ENCODE measurements at regions not wholly inside any gene's neighbourhood (a gene's known extent, or its start where the extent isn't known, plus 50 kb on each side); places are given as distances from the start of the nearest gene placed in this dataset.

- Mint-ChIP-seq H3K4me3 (no peak overlapping the region), H3K4me1 (ENCODE audit: low read depth) (no peaks in the 10 kb centered on the region), H3K27me3 (peaks cover 2% of the 10 kb centered on the region), H3K36me3 (ENCODE audit: low read depth) (no peaks in the 10 kb centered on the region), H3K27ac (no peak overlapping the region), H3K9me3 (peaks cover 2% of the 10 kb centered on the region)
- no peak for DNase-seq
Measured at GRCh38 chr2:236977852-236978398, 107.8 kb upstream of the COPS8 start.

DNA sequence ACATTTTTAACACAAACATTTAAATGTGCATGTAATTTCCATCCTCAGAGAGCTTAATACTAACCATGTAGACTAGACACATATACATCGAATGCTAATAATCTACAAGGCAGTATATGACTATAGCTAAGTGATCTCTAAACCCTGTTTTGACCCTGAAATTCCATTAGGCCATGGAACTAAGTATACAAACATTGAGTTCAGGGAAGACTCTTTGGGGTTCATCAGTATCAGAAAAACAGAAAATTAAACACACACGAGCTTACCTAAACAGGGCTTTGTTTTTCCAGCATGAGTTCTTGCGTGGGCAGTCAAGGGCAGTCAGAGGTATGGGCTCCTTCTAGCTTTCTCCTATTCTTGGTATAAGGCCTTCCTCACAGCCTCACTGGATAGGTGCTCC, 106.0 kb upstream of the COPS8 start:
- Mint-ChIP-seq H3K27me3 (peaks cover 2% of the 10 kb centered on the region), H3K36me3 (ENCODE audit: low read depth) (no peaks in the 10 kb centered on the region), H3K4me3 (no peak overlapping the region), H3K9me3 (peaks cover 12% of the 10 kb centered on the region), H3K4me1 (ENCODE audit: low read depth) (no peaks in the 10 kb centered on the region), H3K27ac (no peak overlapping the region)
- no peak for DNase-seq

DNA sequence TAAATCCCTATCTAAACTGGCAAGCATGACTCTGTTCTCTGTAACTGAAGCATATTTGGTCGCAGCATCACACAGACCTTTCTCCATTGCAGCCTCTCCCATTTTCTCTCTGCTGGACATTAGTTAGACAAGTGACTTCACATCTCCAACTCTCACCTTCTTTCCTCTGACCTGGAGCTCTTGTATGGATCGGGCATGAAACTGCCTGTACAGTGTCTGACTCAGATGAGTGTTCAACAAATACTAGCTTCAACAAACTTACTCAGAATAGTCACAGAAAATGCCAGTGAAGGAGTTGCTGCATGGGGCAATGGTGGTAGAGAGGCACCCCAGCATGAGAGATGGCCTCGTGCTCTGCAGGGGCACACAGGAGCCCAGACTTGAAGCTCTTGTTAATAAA, 104.7 kb upstream of the COPS8 start:
- peaks cover 12% of the 10 kb centered on the region for H3K9me3 Mint-ChIP-seq
- H3K36me3 Mint-ChIP-seq (ENCODE audit: low read depth): no peaks in the 10 kb centered on the region
- H3K4me1 Mint-ChIP-seq (ENCODE audit: low read depth): no peaks in the 10 kb centered on the region
- no peak for DNase-seq
- no peak overlapping the region for H3K4me3 Mint-ChIP-seq
- H3K27ac Mint-ChIP-seq: no peak overlapping the region
- H3K27me3 Mint-ChIP-seq: peaks cover 2% of the 10 kb centered on the region

GRCh38 chr2:236981701-236982485, 103.8 kb upstream of the COPS8 start:
- Mint-ChIP-seq H3K27me3 (peaks cover 2% of the 10 kb centered on the region), H3K36me3 (ENCODE audit: low read depth) (no peaks in the 10 kb centered on the region), H3K9me3 (peaks cover 12% of the 10 kb centered on the region), H3K4me1 (ENCODE audit: low read depth) (no peaks in the 10 kb centered on the region), H3K27ac (no peak overlapping the region), H3K4me3 (no peak overlapping the region)
- no peak for DNase-seq

DNA sequence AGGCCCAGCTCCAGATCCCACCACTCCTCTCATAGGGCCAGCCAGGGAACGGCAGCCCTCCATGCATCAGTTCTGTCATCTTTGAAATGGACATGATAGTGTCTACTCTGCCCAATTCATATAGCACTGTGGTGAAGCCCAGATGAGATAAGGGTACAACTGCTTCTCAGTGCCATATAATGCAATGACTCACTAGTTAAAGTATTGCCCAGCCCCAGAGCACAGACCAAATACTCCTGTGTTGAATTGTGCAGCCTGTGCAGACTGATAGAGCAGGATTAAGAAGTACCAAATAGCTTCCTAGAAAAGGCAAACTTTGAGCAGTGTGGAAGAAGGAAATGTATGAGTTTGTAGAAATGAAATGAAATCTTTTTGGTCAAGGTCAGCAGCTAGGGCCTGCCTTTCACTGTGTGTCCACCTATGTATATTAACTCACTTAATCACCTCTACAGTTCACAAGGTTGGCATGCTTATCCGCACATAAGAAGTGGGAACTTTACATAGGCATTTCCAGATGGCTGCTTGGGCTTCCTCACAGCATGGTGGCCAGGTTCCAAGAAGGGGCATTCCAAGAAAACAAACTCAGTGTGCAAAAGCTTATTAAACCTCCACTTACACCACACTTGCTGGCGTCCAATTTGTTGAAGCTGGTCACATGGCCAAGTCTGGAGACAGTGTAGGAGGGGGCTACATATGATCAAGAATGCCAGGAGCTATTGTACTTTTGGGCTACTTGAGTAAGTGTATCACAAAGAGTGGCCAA, 102.8 kb upstream of the COPS8 start:
- H3K4me1 Mint-ChIP-seq (ENCODE audit: low read depth): no peaks in the 10 kb centered on the region
- H3K27ac Mint-ChIP-seq: no peak overlapping the region
- peaks cover 8% of the 10 kb centered on the region for H3K27me3 Mint-ChIP-seq
- H3K36me3 Mint-ChIP-seq (ENCODE audit: low read depth): no peaks in the 10 kb centered on the region
- H3K4me3 Mint-ChIP-seq: no peak overlapping the region
- H3K9me3 Mint-ChIP-seq: peaks cover 12% of the 10 kb centered on the region
- DNase-seq: no peak

DNA sequence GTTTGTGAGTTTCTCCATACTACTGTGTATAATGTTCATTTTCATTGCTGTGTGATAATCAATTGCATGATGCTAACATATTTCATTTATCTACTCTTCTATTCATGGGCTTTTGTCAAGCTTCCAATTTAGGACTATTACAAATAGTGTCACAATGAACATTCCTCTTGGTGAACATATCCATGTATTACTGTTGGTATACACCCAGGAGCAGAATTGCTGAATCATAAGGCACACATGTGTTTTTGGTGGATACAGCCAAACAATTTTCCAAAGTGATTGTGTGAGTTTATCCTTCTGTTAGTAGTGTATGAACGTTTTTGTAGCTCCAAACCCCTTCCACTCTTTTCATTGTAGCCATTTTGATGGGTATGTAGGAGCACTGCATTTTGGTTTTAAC, 101.6 kb upstream of the COPS8 start:
- H3K4me1 Mint-ChIP-seq (ENCODE audit: low read depth): no peaks in the 10 kb centered on the region
- no peaks in the 10 kb centered on the region for H3K36me3 Mint-ChIP-seq (ENCODE audit: low read depth)
- DNase-seq: no peak

DNA sequence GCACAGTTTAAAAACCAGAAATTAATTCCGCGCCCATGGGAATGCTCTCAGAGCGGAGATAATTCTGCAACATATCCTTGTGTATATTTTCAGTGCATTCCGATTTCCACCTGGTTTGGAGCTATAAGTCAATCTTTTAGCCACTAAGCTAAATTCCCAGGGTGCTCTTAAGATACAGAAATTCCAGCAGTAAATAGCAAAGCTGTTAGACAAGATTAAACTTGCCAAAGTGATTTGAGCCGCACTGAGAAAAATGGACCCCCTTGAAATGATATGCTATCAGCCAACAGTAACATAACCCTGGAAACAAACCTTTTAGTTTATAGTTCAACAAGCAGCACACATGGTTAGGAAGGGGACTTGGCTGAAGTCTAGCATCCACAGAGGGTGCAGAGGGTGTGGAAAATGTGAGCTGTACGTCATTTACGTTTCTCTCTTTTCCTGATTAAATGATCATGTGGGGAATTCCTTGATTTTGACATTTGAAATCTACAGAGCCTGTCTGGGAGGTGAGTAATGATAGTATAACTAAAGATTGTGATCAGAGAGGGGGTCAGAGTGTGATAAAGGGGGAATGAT, 99.8 kb upstream of the COPS8 start:
- DNase-seq: no peak
- Mint-ChIP-seq H3K27ac (no peak overlapping the region), H3K9me3 (peaks cover 12% of the 10 kb centered on the region), H3K4me3 (no peak overlapping the region), H3K27me3 (peaks cover 16% of the 10 kb centered on the region), H3K36me3 (ENCODE audit: low read depth) (no peaks in the 10 kb centered on the region), H3K4me1 (ENCODE audit: low read depth) (no peaks in the 10 kb centered on the region)

More for the DNA sequence above, 101.6 kb upstream of the COPS8 start:
- H3K27ac Mint-ChIP-seq: no peak overlapping the region
- peaks cover 14% of the 10 kb centered on the region for H3K27me3 Mint-ChIP-seq
- no peak overlapping the region for H3K4me3 Mint-ChIP-seq
- peaks cover 12% of the 10 kb centered on the region for H3K9me3 Mint-ChIP-seq

DNA sequence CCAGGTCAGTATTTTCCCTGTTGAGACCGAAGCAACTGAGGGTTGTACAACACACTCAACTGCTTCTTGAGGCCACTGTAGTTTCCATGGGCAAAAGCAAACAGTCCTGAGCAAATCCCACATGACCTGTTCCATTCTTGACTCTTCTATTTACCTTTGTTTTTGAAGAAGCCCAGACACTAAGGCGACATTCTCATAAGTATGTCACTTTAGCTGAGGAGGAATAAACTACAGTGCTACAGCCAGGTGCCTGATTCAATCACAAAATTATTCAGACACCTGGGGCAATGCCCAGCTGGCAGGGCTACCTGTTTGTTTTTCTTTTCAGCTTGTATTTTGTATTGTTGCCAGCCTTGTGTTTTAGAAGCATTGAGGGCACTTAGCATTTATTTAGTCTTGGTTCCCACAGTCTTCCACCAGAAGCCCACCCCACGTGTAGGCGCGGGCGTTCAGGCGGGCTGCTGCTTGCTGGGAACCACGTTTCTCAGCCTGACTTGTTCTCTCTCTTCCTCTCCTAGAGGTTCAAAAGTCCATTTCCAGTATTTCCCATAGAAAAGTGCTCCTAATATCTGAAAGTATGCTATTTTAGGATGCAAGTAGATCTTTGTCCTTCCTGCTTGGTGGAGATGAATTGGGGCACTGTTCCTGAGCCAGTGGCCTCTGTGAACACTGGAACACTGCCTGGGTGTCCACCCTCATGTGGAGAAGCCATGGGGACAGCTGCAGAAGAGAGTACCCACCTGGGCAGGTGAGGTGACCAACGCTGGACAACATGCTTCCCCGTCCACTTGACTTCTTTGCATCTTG, 99.0 kb upstream of the COPS8 start:
- H3K27me3 Mint-ChIP-seq: peaks cover 16% of the 10 kb centered on the region
- H3K36me3 Mint-ChIP-seq (ENCODE audit: low read depth): no peaks in the 10 kb centered on the region
- H3K27ac Mint-ChIP-seq: no peak overlapping the region
- no peak for DNase-seq
- H3K4me1 Mint-ChIP-seq (ENCODE audit: low read depth): no peaks in the 10 kb centered on the region
- peaks cover 12% of the 10 kb centered on the region for H3K9me3 Mint-ChIP-seq
- H3K4me3 Mint-ChIP-seq: no peak overlapping the region

DNA sequence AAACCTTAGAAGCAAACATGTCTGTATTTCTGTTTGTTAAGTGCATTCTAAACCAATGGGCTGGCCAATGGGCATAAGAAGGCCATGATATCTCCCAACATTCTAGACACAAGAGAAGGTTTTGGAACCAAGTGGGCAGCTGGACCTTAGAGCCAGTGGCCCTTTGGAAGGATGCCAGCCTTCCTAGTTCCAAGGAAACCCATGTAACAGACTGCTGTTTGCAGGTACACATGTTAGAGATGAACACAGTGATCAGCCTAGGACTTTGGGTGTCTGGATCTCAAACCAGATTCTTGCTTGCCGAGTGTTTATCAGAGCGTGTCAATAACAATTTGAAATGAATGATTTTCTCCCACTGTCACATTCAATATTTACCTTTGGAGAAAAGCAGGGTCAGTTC, 97.5 kb upstream of the COPS8 start:
- H3K9me3 Mint-ChIP-seq: peaks cover 8% of the 10 kb centered on the region
- H3K36me3 Mint-ChIP-seq (ENCODE audit: low read depth): no peaks in the 10 kb centered on the region
- peaks cover 23% of the 10 kb centered on the region for H3K27me3 Mint-ChIP-seq
- no peak for DNase-seq
- no peak overlapping the region for H3K27ac Mint-ChIP-seq
- no peak overlapping the region for H3K4me3 Mint-ChIP-seq
- no peaks in the 10 kb centered on the region for H3K4me1 Mint-ChIP-seq (ENCODE audit: low read depth)

- H3K9me3 Mint-ChIP-seq: peaks cover 3% of the 10 kb centered on the region
- H3K27me3 Mint-ChIP-seq: peaks cover 25% of the 10 kb centered on the region
- H3K4me1 Mint-ChIP-seq (ENCODE audit: low read depth): no peaks in the 10 kb centered on the region
- no peak overlapping the region for H3K27ac Mint-ChIP-seq
- no peak for DNase-seq
- H3K4me3 Mint-ChIP-seq: no peak overlapping the region
- H3K36me3 Mint-ChIP-seq (ENCODE audit: low read depth): no peaks in the 10 kb centered on the region
Measured at GRCh38 chr2:236988690-236989624, 96.7 kb upstream of the COPS8 start.

DNA sequence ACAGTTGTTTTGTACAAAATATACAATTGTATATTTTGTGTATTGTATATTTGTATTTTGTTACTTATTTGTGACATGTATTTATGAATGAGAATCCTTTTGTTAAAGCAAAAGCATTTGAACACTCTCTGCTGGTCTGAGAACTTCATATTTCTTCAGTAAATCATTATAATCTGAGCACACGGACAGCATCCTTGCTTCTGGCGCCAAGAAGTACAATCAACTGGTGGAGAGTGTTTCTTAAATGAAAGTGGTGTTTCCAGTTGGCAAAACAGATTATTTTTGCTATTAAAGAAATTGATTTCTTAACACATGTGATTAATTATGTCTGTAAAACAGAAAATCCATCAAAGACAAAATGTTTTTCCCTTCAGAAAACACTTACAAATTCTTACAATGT, 95.1 kb upstream of the COPS8 start:
- no peak for DNase-seq
- no peaks in the 10 kb centered on the region for H3K36me3 Mint-ChIP-seq (ENCODE audit: low read depth)
- no peak overlapping the region for H3K27ac Mint-ChIP-seq
- no peak overlapping the region for H3K4me3 Mint-ChIP-seq
- no peaks in the 10 kb centered on the region for H3K9me3 Mint-ChIP-seq
- peaks cover 25% of the 10 kb centered on the region for H3K27me3 Mint-ChIP-seq
- no peaks in the 10 kb centered on the region for H3K4me1 Mint-ChIP-seq (ENCODE audit: low read depth)

DNA sequence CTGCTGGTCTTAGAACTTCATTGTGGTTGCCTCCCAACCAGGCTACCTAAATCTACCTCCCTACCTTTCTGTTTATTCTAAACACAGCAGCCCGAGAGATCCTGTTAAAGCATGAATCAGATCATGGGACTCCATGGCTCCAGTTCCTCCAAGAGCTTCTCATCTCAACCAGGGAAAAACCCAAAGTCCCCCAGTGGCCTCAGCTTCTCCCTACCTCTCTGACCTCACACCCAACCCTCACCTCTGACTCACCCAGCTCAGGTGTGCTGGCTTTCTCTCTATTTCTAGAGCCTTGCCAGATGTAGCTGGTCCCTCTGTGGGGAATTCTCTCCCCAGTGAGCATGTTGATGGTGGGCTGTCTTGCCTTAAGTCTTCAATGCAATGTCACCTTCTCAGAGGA, 93.8 kb upstream of the COPS8 start:
- DNase-seq: no peak
- Mint-ChIP-seq H3K9me3 (no peaks in the 10 kb centered on the region), H3K4me1 (ENCODE audit: low read depth) (no peaks in the 10 kb centered on the region), H3K4me3 (no peak overlapping the region), H3K27me3 (peaks cover 33% of the 10 kb centered on the region), H3K27ac (no peak overlapping the region), H3K36me3 (ENCODE audit: low read depth) (no peaks in the 10 kb centered on the region)

DNA sequence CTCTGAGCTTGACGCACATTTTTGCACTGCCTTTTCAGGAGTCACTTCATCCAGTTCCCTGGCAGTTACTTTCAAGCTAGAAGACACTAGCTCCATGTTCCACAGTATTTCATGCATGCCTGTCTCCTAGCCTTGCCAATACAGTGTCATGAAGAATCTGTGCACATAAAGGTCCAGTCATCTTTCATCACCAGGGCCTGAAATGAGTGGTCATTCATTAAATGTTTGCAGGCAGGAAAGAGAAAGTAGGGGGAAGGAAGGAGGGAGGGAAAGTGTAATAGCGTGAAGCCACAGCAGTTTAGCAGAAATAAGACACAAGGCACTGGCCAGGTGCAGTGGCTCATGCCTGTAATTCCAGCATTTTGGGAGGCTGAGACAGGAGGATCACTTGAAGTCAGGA, 92.4 kb upstream of the COPS8 start:
- no peaks in the 10 kb centered on the region for H3K9me3 Mint-ChIP-seq
- no peak overlapping the region for H3K27ac Mint-ChIP-seq
- no peaks in the 10 kb centered on the region for H3K36me3 Mint-ChIP-seq (ENCODE audit: low read depth)
- H3K27me3 Mint-ChIP-seq: peaks cover 37% of the 10 kb centered on the region
- no peaks in the 10 kb centered on the region for H3K4me1 Mint-ChIP-seq (ENCODE audit: low read depth)
- no peak for DNase-seq
- H3K4me3 Mint-ChIP-seq: no peak overlapping the region
